GM23338 (cell line): ENCODE measurements at regions not wholly inside any gene's neighbourhood (a gene's known extent, or its start where the extent isn't known, plus 50 kb on each side); places are given as distances from the start of the nearest gene placed in this dataset.

Experiments used
- ATAC-seq: fragments of 200-7000 bp; cut with Tn5 transposase; 3 replicates; pipeline ENCODE4 v1.9.1; 2020
- DNase-seq: peaks from one replicate; pipeline ENCODE4 v3.0.0-alpha.2; 2015; ENCODE audit warnings: low spot score
- H2AFZ ChIP-seq: fragments of 200-600 bp; sonication (generic); 2 replicates; pipeline ENCODE4 v1.8.0; 2016; ENCODE audit warnings: antibody characterized with exemption, mild to moderate bottlenecking, moderate library complexity
- H3F3A ChIP-seq: fragments of 200-600 bp; sonication (generic); replicated peaks from 2 replicates; pipeline ENCODE4 v1.8.0; 2017; ENCODE audit warnings: antibody characterized with exemption, mixed run types, low read depth
- H3K27ac ChIP-seq: fragments of 200-600 bp; sonication (generic); 2 replicates; pipeline ENCODE4 v1.6.1; 2016; ENCODE audit warnings: low read depth
- H3K27me3 ChIP-seq: fragments of 200-600 bp; sonication (generic); 2 replicates; pipeline ENCODE4 v1.8.0; 2016; ENCODE audit warnings: mild to moderate bottlenecking, mixed run types, moderate library complexity; ENCODE audit not compliant: insufficient read depth
- H3K36me3 ChIP-seq: fragments of 200-600 bp; sonication (generic); 2 replicates; pipeline ENCODE4 v1.8.0; 2016; ENCODE audit warnings: mild to moderate bottlenecking; ENCODE audit not compliant: insufficient read depth
- H3K4me1 ChIP-seq: fragments of 200-600 bp; sonication (generic); 2 replicates; pipeline ENCODE4 v1.8.0; 2016; ENCODE audit warnings: mild to moderate bottlenecking, moderate library complexity; ENCODE audit not compliant: insufficient read depth
- H3K4me2 ChIP-seq: fragments of 200-600 bp; sonication (generic); 2 replicates; pipeline ENCODE4 v1.7.1; 2017; ENCODE audit warnings: mixed run types
- H3K4me3 ChIP-seq: fragments of 200-600 bp; sonication (generic); 2 replicates; pipeline ENCODE4 v1.6.1; 2016; ENCODE audit warnings: mixed run types
- H3K79me2 ChIP-seq: fragments of 200-600 bp; sonication (generic); replicated peaks from 2 replicates; pipeline ENCODE4 v1.8.0; 2017; ENCODE audit warnings: mild to moderate bottlenecking; ENCODE audit not compliant: insufficient read depth
- H3K9me2 ChIP-seq: fragments of 200-600 bp; sonication (generic); 2 replicates; pipeline ENCODE4 v1.8.0; 2017; ENCODE audit not compliant: insufficient read depth
- H4K20me1 ChIP-seq: fragments of 200-600 bp; sonication (generic); replicated peaks from 2 replicates; pipeline ENCODE4 v1.8.0; 2017; ENCODE audit warnings: mild to moderate bottlenecking; ENCODE audit not compliant: insufficient read depth
- H3K27ac Mint-ChIP-seq: 2 replicates; pipeline ENCODE4 v1.8.0; 2020; ENCODE audit warnings: inconsistent platforms, mild to moderate bottlenecking, moderate library complexity, mixed read lengths
- H3K27me3 Mint-ChIP-seq: 3 replicates; pipeline ENCODE4 v1.8.0; 2022; ENCODE audit warnings: low read depth, mild to moderate bottlenecking, moderate library complexity, mixed read lengths, inconsistent platforms; ENCODE audit not compliant: insufficient read depth, poor library complexity
- H3K36me3 Mint-ChIP-seq: 3 replicates; pipeline ENCODE4 v1.8.0; 2021; ENCODE audit warnings: low read depth, mild to moderate bottlenecking, inconsistent platforms, moderate library complexity, mixed read lengths
- H3K4me1 Mint-ChIP-seq: 3 replicates; pipeline ENCODE4 v1.8.0; 2020; ENCODE audit warnings: mild to moderate bottlenecking, inconsistent platforms, mixed read lengths
- H3K4me3 Mint-ChIP-seq: 3 replicates; pipeline ENCODE4 v1.8.0; 2021; ENCODE audit warnings: moderate library complexity, mild to moderate bottlenecking, inconsistent platforms, mixed read lengths
- H3K9me3 Mint-ChIP-seq: 3 replicates; pipeline ENCODE4 v1.8.0; 2020; ENCODE audit warnings: moderate library complexity, mild to moderate bottlenecking, inconsistent platforms, mixed read lengths
- CREB1 ChIP-seq: fragments of 250-450 bp; sonication (Bioruptor Pico); IDR thresholded peaks from 2 replicates; pipeline ENCODE4 v1.5.0; 2020; ENCODE audit warnings: low read depth, mild to moderate bottlenecking, moderate library complexity
- EZH2 ChIP-seq: fragments of 200-600 bp; sonication (generic); IDR thresholded peaks from one replicate; pipeline ENCODE4 v1.8.0; 2017; ENCODE audit warnings: antibody characterized with exemption, mild to moderate bottlenecking, low read depth; ENCODE audit not compliant: unreplicated experiment
- JUNB ChIP-seq: IDR thresholded peaks from one replicate; pipeline ENCODE4 v1.6.1; 2016; ENCODE audit warnings: antibody characterized with exemption; ENCODE audit not compliant: unreplicated experiment
- NANOG ChIP-seq: IDR thresholded peaks from 2 replicates; pipeline ENCODE4 v1.6.1; 2016; ENCODE audit warnings: antibody characterized with exemption, borderline replicate concordance
- POLR2AphosphoS5 ChIP-seq: IDR thresholded peaks from 2 replicates; pipeline ENCODE4 v1.6.1; 2016; ENCODE audit warnings: antibody characterized with exemption, low read depth
- ZNF462 ChIP-seq: fragments of 250-450 bp; sonication (Bioruptor Pico); IDR thresholded peaks from 2 replicates; pipeline ENCODE4 v1.5.0; 2020; ENCODE audit warnings: mild to moderate bottlenecking, moderate library complexity
- TF ChIP-seq, protein P1 (sequence below), 2 experiments: fragments of 200-600 bp in 1 of 2; sonication (generic) in 1 of 2; conservative IDR thresholded peaks; 2 replicates each; pipeline versions ENCODE4 v1.5.1 to v1.6.1; 2016 to 2017; ENCODE audit warnings: antibody characterized with exemption in 2 of 2, low read depth in 2 of 2, mild to moderate bottlenecking in 2 of 2, moderate library complexity in 1 of 2
- TF ChIP-seq, protein P2 (sequence below): IDR thresholded peaks from one replicate; pipeline ENCODE4 v1.6.1; 2018; ENCODE audit warnings: antibody characterized with exemption; ENCODE audit not compliant: unreplicated experiment

DNA sequence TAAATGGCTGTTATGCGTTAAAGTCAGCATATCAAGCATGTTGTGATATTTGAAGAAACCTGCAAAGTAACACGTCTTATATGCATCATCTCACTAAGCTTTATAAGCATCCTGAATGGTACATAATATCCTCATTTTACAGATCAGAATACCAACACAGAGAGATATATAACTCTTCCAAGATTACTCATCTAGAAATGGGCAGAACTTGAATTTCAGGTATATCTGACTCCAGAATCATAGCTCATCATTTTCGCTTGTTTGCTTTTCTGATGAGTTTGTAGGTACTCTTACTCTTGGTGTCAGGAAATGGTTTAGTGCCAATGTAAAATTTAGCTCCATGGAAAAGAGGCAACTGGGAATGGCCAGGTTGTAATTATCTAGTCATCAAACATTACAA lies 232.3 kb upstream of the ANKH start:
- H3K4me3 Mint-ChIP-seq: no peak overlapping the region
- H3K9me2 ChIP-seq: no peaks in the 10 kb centered on the region
- no peak for ATAC-seq
- H3F3A ChIP-seq: no peaks in the 10 kb centered on the region
- no peak overlapping the region for H3K27ac ChIP-seq
- no peaks in the 10 kb centered on the region for H3K4me1 ChIP-seq
- H3K27ac Mint-ChIP-seq: no peak overlapping the region
- no peak overlapping the region for H3K4me2 ChIP-seq
- H3K79me2 ChIP-seq: no peaks in the 10 kb centered on the region
- no peaks in the 10 kb centered on the region; the same call in 1 of the 2 replicates for H3K36me3 ChIP-seq
- H3K9me3 Mint-ChIP-seq: peaks cover 4% of the 10 kb centered on the region; the same call in 1 of the 3 replicates
- H4K20me1 ChIP-seq: no peaks in the 10 kb centered on the region
- no peak overlapping the region for H3K4me3 ChIP-seq
- no peaks in the 10 kb centered on the region for H3K36me3 Mint-ChIP-seq
- no peak for DNase-seq
- peaks cover 7% of the 10 kb centered on the region for H3K4me1 Mint-ChIP-seq
- H2AFZ ChIP-seq: no peak overlapping the region
- H3K27me3 ChIP-seq: no peaks in the 10 kb centered on the region
- TF ChIP-seq JUNB (no peak), NANOG (no peak)
- TF ChIP-seq, protein P1, sequence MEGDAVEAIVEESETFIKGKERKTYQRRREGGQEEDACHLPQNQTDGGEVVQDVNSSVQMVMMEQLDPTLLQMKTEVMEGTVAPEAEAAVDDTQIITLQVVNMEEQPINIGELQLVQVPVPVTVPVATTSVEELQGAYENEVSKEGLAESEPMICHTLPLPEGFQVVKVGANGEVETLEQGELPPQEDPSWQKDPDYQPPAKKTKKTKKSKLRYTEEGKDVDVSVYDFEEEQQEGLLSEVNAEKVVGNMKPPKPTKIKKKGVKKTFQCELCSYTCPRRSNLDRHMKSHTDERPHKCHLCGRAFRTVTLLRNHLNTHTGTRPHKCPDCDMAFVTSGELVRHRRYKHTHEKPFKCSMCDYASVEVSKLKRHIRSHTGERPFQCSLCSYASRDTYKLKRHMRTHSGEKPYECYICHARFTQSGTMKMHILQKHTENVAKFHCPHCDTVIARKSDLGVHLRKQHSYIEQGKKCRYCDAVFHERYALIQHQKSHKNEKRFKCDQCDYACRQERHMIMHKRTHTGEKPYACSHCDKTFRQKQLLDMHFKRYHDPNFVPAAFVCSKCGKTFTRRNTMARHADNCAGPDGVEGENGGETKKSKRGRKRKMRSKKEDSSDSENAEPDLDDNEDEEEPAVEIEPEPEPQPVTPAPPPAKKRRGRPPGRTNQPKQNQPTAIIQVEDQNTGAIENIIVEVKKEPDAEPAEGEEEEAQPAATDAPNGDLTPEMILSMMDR (conservative IDR thresholded peaks at IDR 0.05; ENCODE audit: low read depth in 2 of 2): no peak
- H3K27me3 Mint-ChIP-seq: no peaks in the 10 kb centered on the region

GRCh38 chr5:15103130-15103529 lies 231.6 kb upstream of the ANKH start:
- no peak overlapping the region for H3K4me2 ChIP-seq
- H3K36me3 Mint-ChIP-seq: no peaks in the 10 kb centered on the region
- no peak overlapping the region for H3K27ac Mint-ChIP-seq
- H3F3A ChIP-seq: no peaks in the 10 kb centered on the region
- H3K36me3 ChIP-seq: no peaks in the 10 kb centered on the region; the same call in 1 of the 2 replicates
- no peaks in the 10 kb centered on the region for H4K20me1 ChIP-seq
- ATAC-seq: no peak
- no peak overlapping the region for H3K4me3 Mint-ChIP-seq
- no peak for DNase-seq
- no peaks in the 10 kb centered on the region for H3K9me2 ChIP-seq
- no peak overlapping the region for H3K4me3 ChIP-seq
- peaks cover 4% of the 10 kb centered on the region; the same call in 1 of the 3 replicates for H3K9me3 Mint-ChIP-seq
- no peaks in the 10 kb centered on the region for H3K27me3 Mint-ChIP-seq
- no peak overlapping the region for H2AFZ ChIP-seq
- H3K4me1 ChIP-seq: no peaks in the 10 kb centered on the region
- H3K27me3 ChIP-seq: no peaks in the 10 kb centered on the region
- H3K27ac ChIP-seq: no peak overlapping the region
- H3K79me2 ChIP-seq: no peaks in the 10 kb centered on the region
- peaks cover 7% of the 10 kb centered on the region for H3K4me1 Mint-ChIP-seq
- TF ChIP-seq, protein P2, sequence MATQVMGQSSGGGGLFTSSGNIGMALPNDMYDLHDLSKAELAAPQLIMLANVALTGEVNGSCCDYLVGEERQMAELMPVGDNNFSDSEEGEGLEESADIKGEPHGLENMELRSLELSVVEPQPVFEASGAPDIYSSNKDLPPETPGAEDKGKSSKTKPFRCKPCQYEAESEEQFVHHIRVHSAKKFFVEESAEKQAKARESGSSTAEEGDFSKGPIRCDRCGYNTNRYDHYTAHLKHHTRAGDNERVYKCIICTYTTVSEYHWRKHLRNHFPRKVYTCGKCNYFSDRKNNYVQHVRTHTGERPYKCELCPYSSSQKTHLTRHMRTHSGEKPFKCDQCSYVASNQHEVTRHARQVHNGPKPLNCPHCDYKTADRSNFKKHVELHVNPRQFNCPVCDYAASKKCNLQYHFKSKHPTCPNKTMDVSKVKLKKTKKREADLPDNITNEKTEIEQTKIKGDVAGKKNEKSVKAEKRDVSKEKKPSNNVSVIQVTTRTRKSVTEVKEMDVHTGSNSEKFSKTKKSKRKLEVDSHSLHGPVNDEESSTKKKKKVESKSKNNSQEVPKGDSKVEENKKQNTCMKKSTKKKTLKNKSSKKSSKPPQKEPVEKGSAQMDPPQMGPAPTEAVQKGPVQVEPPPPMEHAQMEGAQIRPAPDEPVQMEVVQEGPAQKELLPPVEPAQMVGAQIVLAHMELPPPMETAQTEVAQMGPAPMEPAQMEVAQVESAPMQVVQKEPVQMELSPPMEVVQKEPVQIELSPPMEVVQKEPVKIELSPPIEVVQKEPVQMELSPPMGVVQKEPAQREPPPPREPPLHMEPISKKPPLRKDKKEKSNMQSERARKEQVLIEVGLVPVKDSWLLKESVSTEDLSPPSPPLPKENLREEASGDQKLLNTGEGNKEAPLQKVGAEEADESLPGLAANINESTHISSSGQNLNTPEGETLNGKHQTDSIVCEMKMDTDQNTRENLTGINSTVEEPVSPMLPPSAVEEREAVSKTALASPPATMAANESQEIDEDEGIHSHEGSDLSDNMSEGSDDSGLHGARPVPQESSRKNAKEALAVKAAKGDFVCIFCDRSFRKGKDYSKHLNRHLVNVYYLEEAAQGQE: no peak
- TF ChIP-seq EZH2 (no peak), POLR2AphosphoS5 (no peak), ZNF462 (no peak), CREB1 (CRISPR knock-in tag) (no peak)
- TF ChIP-seq, protein P1 (conservative IDR thresholded peaks at IDR 0.05; ENCODE audit: low read depth in 2 of 2): no peak
